KBM-7 (cell line): ENCODE measurements at regions not wholly inside any gene's neighbourhood (a gene's known extent, or its start where the extent isn't known, plus 50 kb on each side); places are given as distances from the start of the nearest gene placed in this dataset.

Source experiments
- DNase-seq: peaks from one replicate; pipeline ENCODE4 v3.0.0-alpha.2; 2015
- in situ Hi-C: fragments of 300-500 bp; cut with MboI; formaldehyde crosslinking; loops from 2 replicates; pipeline ENCODE4 v1.14.3; 2020; ENCODE audit warnings: low sequenced_read_pairs, low pct_unique_long_range_greater_than_20kb, mixed read lengths

GRCh38 chr3:188064831-188065493, 89.0 kb upstream of the LPP start:
- in situ Hi-C loops: no loop called here
- DNase-seq: no peak

GRCh38 chr3:188066141-188066540, 87.8 kb upstream of the LPP start:
- DNase-seq: no peak
- in situ Hi-C loops: no loop called here

GRCh38 chr3:188067932-188068331, 86.0 kb upstream of the LPP start:
- in situ Hi-C loops: no loop called here
- DNase-seq: no peak

- no peak for DNase-seq
- in situ Hi-C loops: no loop called here
These were observed 85.6 kb upstream of the LPP start for GRCh38 chr3:188068342-188068741.

GRCh38 chr3:188071636-188072035, 82.3 kb upstream of the LPP start:
- in situ Hi-C loops: no loop called here

GRCh38 chr3:188076176-188076575, 77.8 kb upstream of the LPP start:
- no peak for DNase-seq
- in situ Hi-C loops: no loop called here

More at GRCh38 chr3:188071636-188072035, 82.3 kb upstream of the LPP start:
- no peak for DNase-seq

- in situ Hi-C loops: no loop called here
- no peak for DNase-seq
These were observed 76.7 kb upstream of the LPP start for GRCh38 chr3:188077160-188077799.

GRCh38 chr3:188080091-188080490, 73.9 kb upstream of the LPP start:
- in situ Hi-C loops: no loop called here
- DNase-seq: no peak

GRCh38 chr3:188082031-188082430, 71.9 kb upstream of the LPP start:
- no peak for DNase-seq
- in situ Hi-C loops: no loop called here

- in situ Hi-C loops: no loop called here
- no peak for DNase-seq
These were observed 71.5 kb upstream of the LPP start for GRCh38 chr3:188082450-188082849.

- no peak for DNase-seq
- in situ Hi-C loops: no loop called here
These were observed 70.9 kb upstream of the LPP start for GRCh38 chr3:188083011-188083410.

- in situ Hi-C loops: no loop called here
- no peak for DNase-seq
These were observed 69.0 kb upstream of the LPP start for GRCh38 chr3:188084752-188085583.

- in situ Hi-C loops: no loop called here
These were observed 68.1 kb upstream of the LPP start for GRCh38 chr3:188085584-188086560.

GRCh38 chr3:188088948-188089685, 64.8 kb upstream of the LPP start:
- in situ Hi-C loops: no loop called here
- no peak for DNase-seq

More at GRCh38 chr3:188085584-188086560, 68.1 kb upstream of the LPP start:
- DNase-seq: no peak

- in situ Hi-C loops: no loop called here
- DNase-seq: no peak
These were observed 63.2 kb upstream of the LPP start for GRCh38 chr3:188090620-188091309.

GRCh38 chr3:188091746-188092145, 62.2 kb upstream of the LPP start:
- in situ Hi-C loops: no loop called here
- DNase-seq: no peak

- in situ Hi-C loops: no loop called here
- DNase-seq: no peak
These were observed 61.3 kb upstream of the LPP start for GRCh38 chr3:188092648-188093047.

- DNase-seq: no peak
- in situ Hi-C loops: no loop called here
These were observed 58.5 kb upstream of the LPP start for GRCh38 chr3:188095431-188095830.
